GM19438 (cell line): ENCODE measurements at regions not wholly inside any gene's neighbourhood (a gene's known extent, or its start where the extent isn't known, plus 50 kb on each side); places are given as distances from the start of the nearest gene placed in this dataset.
A peak's percentile ranks its signal among the peaks of the same experiment; 100 is the strongest.
"Not testable (repeated sequence)": the region's sequence is repeated elsewhere in the genome, so short reads cannot be mapped to it uniquely, and the experiment has no call there.

ENCODE experiments used
- ATAC-seq: cut with Tn5 transposase; IDR thresholded peaks from one replicate; pipeline ENCODE4 v1.9.1; 2021; ENCODE audit warnings: low read depth; ENCODE audit not compliant: unreplicated experiment

GRCh38 chr2:64742678-64743077, 89.0 kb upstream of the SERTAD2 start:
- ATAC-seq, result no peak

GRCh38 chr2:64743739-64744330, 90.1 kb upstream of the SERTAD2 start:
- no peak for ATAC-seq

- ATAC-seq, result no peak
Observed at GRCh38 chr2:64745562-64745961, 91.8 kb upstream of the SERTAD2 start.

- not testable (repeated sequence) for ATAC-seq
Observed at GRCh38 chr2:64747690-64748091, 94.0 kb upstream of the SERTAD2 start.

- no peak for ATAC-seq
Observed at GRCh38 chr2:64748147-64748546, 94.4 kb upstream of the SERTAD2 start.

GRCh38 chr2:64748561-64748960, 94.8 kb upstream of the SERTAD2 start:
- ATAC-seq, result no peak

GRCh38 chr2:64749446-64749845, 95.7 kb upstream of the SERTAD2 start:
- no peak for ATAC-seq

- ATAC-seq, result no peak
Observed at GRCh38 chr2:64750001-64750816, 96.5 kb upstream of the SERTAD2 start.

GRCh38 chr2:64750817-64751285, 97.1 kb upstream of the SERTAD2 start:
- peak; percentile 82 for ATAC-seq

- ATAC-seq, result peak; percentile 79
Observed at GRCh38 chr2:64751286-64752260, 97.9 kb upstream of the SERTAD2 start.

- no peak for ATAC-seq
Observed at GRCh38 chr2:64753399-64753798, 99.7 kb upstream of the SERTAD2 start.

GRCh38 chr2:64754570-64754969, 100.9 kb upstream of the SERTAD2 start:
- no peak for ATAC-seq

- no peak for ATAC-seq
Observed at GRCh38 chr2:64757126-64757525, 103.4 kb upstream of the SERTAD2 start.

- no peak for ATAC-seq
Observed at GRCh38 chr2:64760128-64760527, 106.4 kb upstream of the SERTAD2 start.

GRCh38 chr2:64762301-64762997, 108.7 kb upstream of the SERTAD2 start:
- ATAC-seq, result no peak

- no peak for ATAC-seq
Observed at GRCh38 chr2:64763126-64763525, 109.4 kb upstream of the SERTAD2 start.

- ATAC-seq, result no peak
Observed at GRCh38 chr2:64765160-64765805, 111.6 kb upstream of the SERTAD2 start.

GRCh38 chr2:64766841-64767669, 113.3 kb upstream of the SERTAD2 start:
- no peak for ATAC-seq
